ENCODE measurements at regions not wholly inside any gene's neighbourhood (a gene's known extent, or its start where the extent isn't known, plus 50 kb on each side); places are given as distances from the start of the nearest gene placed in this dataset.

- in situ Hi-C loops (cut with MboI; ENCODE audit: low pct_unique_long_range_greater_than_20kb, low sequenced_read_pairs, unreplicated experiment) = no loop called here
- no peak for TF ChIP-seq CTCF (IDR thresholded peaks at IDR 0.05; ENCODE audit: extremely low read depth, insufficient read depth, missing control alignments)
- no peak for DNase-seq (ENCODE audit: low spot score)
Measured at GRCh38 chr5:94027145-94027544, 285.7 kb upstream of the POU5F2 start.

- in situ Hi-C loops (cut with MboI; ENCODE audit: low pct_unique_long_range_greater_than_20kb, low sequenced_read_pairs, unreplicated experiment) = no loop called here
- no peak for DNase-seq (ENCODE audit: low spot score)
- no peak for TF ChIP-seq CTCF (IDR thresholded peaks at IDR 0.05; ENCODE audit: extremely low read depth, insufficient read depth, missing control alignments)
Measured at GRCh38 chr5:94025788-94026473, 284.5 kb upstream of the POU5F2 start.

GRCh38 chr5:94024620-94025019 is 283.2 kb upstream of the POU5F2 start:
- in situ Hi-C loops (cut with MboI; ENCODE audit: low pct_unique_long_range_greater_than_20kb, low sequenced_read_pairs, unreplicated experiment) = no loop called here

GRCh38 chr5:94024101-94024500 is 282.7 kb upstream of the POU5F2 start:
- no peak for DNase-seq (ENCODE audit: low spot score)
- in situ Hi-C loops (cut with MboI; ENCODE audit: low pct_unique_long_range_greater_than_20kb, low sequenced_read_pairs, unreplicated experiment) = no loop called here
- TF ChIP-seq CTCF (IDR thresholded peaks at IDR 0.05; ENCODE audit: extremely low read depth, insufficient read depth, missing control alignments) = no peak

More at GRCh38 chr5:94024620-94025019, 283.2 kb upstream of the POU5F2 start:
- no peak for DNase-seq (ENCODE audit: low spot score)
- no peak for TF ChIP-seq CTCF (IDR thresholded peaks at IDR 0.05; ENCODE audit: extremely low read depth, insufficient read depth, missing control alignments)

- no peak for DNase-seq (ENCODE audit: low spot score)
- in situ Hi-C loops (cut with MboI; ENCODE audit: low pct_unique_long_range_greater_than_20kb, low sequenced_read_pairs, unreplicated experiment) = no loop called here
- TF ChIP-seq CTCF (IDR thresholded peaks at IDR 0.05; ENCODE audit: extremely low read depth, insufficient read depth, missing control alignments) = no peak
Measured at GRCh38 chr5:94021246-94021645, 279.8 kb upstream of the POU5F2 start.

GRCh38 chr5:94017579-94017978 is 276.2 kb upstream of the POU5F2 start:
- no peak for TF ChIP-seq CTCF (IDR thresholded peaks at IDR 0.05; ENCODE audit: extremely low read depth, insufficient read depth, missing control alignments)
- DNase-seq (ENCODE audit: low spot score) = no peak
- in situ Hi-C loops (cut with MboI; ENCODE audit: low pct_unique_long_range_greater_than_20kb, low sequenced_read_pairs, unreplicated experiment) = no loop called here

Data from GM13977 (cell line).